ENCODE measurements at regions not wholly inside any gene's neighbourhood (a gene's known extent, or its start where the extent isn't known, plus 50 kb on each side); places are given as distances from the start of the nearest gene placed in this dataset.

- no peak for TF ChIP-seq RXRA (IDR thresholded peaks at IDR 0.05)
- no peak for TF ChIP-seq CTCF (IDR thresholded peaks at IDR 0.05; ENCODE audit: low read depth, low read length, missing input control)
- no peak for TF ChIP-seq YY1 (IDR thresholded peaks at IDR 0.05)
- no peak for TF ChIP-seq ATF3 (IDR thresholded peaks at IDR 0.05)
- no peak for TF ChIP-seq TAF1 (conservative IDR thresholded peaks at IDR 0.05)
- no peak for TF ChIP-seq MAX (IDR thresholded peaks at IDR 0.05)
- no peak for TF ChIP-seq RAD21 (IDR thresholded peaks at IDR 0.05)
- TF ChIP-seq HNF4G (IDR thresholded peaks at IDR 0.05): no peak
- no peak for TF ChIP-seq JUND (IDR thresholded peaks at IDR 0.05)
These were observed 223.6 kb upstream of the PREP start for GRCh38 chr6:105626295-105627158.
